ENCODE measurements at regions not wholly inside any gene's neighbourhood (a gene's known extent, or its start where the extent isn't known, plus 50 kb on each side); places are given as distances from the start of the nearest gene placed in this dataset.

DNA sequence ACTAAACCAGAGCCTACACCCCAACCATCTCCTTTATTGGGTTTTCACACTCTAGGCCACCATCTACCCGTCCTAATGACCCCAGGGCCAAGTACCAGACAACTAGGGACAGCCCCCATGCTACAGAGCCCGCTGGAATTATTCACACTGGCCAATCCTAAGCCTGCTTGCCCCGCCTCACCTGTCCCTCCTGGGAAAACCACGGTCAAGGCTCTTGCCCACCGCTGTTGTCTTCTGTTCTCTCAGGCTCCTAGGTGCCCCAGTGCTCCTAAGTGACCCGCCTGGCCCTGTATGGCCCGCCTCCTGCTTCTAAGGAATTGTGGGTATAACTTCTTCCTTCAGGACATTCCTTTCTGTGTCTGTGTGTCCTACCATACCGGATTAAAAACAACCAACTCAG is 453.4 kb downstream of the CD83 start:
- H3K9me3 Mint-ChIP-seq = peaks cover under 1% of the 10 kb centered on the region
- no peak for DNase-seq
- H3K4me3 Mint-ChIP-seq = no peak overlapping the region
- H3K4me1 Mint-ChIP-seq = peaks cover 35% of the 10 kb centered on the region
- no peak for ATAC-seq (ENCODE audit: low read depth)
- no peaks in the 10 kb centered on the region for H3K27me3 Mint-ChIP-seq
- POLR2A ChIA-PET = no interaction called here
- H3K36me3 Mint-ChIP-seq (ENCODE audit: low read depth) = no peaks in the 10 kb centered on the region
- TF ChIP-seq, protein P1, sequence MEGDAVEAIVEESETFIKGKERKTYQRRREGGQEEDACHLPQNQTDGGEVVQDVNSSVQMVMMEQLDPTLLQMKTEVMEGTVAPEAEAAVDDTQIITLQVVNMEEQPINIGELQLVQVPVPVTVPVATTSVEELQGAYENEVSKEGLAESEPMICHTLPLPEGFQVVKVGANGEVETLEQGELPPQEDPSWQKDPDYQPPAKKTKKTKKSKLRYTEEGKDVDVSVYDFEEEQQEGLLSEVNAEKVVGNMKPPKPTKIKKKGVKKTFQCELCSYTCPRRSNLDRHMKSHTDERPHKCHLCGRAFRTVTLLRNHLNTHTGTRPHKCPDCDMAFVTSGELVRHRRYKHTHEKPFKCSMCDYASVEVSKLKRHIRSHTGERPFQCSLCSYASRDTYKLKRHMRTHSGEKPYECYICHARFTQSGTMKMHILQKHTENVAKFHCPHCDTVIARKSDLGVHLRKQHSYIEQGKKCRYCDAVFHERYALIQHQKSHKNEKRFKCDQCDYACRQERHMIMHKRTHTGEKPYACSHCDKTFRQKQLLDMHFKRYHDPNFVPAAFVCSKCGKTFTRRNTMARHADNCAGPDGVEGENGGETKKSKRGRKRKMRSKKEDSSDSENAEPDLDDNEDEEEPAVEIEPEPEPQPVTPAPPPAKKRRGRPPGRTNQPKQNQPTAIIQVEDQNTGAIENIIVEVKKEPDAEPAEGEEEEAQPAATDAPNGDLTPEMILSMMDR (IDR thresholded peaks at IDR 0.05) = no peak
- no peak overlapping the region for H3K27ac Mint-ChIP-seq
- intact Hi-C loops (cut with micrococcal nuclease) = no loop called here
- CTCF ChIA-PET = no interaction called here

DNA sequence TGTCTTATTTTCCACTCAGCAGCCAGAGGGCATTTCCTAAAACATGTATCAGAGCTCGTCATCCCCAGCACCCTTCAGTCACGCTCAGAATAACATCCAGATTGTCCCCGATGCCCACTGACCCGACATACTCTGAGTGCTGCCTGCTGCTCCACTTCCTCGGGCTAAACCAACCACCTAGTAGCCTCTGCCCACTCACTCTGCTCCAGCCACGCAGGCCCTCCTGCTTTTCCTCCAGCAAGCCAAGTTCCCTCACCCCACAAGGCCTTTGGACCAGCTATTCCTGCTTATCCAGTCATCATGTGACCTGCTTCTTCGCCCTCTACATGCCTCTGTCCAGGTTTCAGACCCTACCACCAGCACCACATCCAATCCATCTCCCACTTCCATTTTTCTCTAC is 454.2 kb downstream of the CD83 start:
- DNase-seq (no peak), ATAC-seq (ENCODE audit: low read depth) (no peak)
- Mint-ChIP-seq H3K4me3 (no peak overlapping the region), H3K4me1 (peaks cover 35% of the 10 kb centered on the region), H3K36me3 (ENCODE audit: low read depth) (no peaks in the 10 kb centered on the region), H3K27ac (peak overlapping the region; percentile 1), H3K9me3 (peaks cover 4% of the 10 kb centered on the region), H3K27me3 (no peaks in the 10 kb centered on the region)
- TF ChIP-seq, protein P1 (IDR thresholded peaks at IDR 0.05) = no peak
- ChIA-PET CTCF (no interaction called here), POLR2A (no interaction called here)
- intact Hi-C loops (cut with micrococcal nuclease) = no loop called here

DNA sequence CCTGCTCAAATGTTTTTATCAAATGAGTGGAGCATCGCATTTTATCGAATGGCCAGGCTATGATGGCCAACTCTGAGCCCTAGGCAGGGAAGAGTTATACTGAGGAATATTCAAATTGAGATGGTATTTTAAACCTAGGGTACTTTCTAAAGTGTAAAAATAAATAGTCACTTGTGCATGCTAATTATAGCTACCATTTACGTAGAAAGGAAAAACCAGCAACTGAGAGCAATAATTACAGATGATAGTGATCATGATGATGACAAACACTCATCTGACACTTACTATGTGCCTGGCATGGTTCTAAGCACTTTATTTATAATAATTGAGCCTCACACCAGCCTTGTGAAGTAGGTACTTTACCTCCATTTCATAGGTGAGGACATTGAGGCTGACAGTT is 455.7 kb downstream of the CD83 start:
- CTCF ChIA-PET = no interaction called here
- TF ChIP-seq, protein P1 (IDR thresholded peaks at IDR 0.05) = no peak
- intact Hi-C loops (cut with micrococcal nuclease) = no loop called here
- no peaks in the 10 kb centered on the region for H3K27me3 Mint-ChIP-seq
- peaks cover 4% of the 10 kb centered on the region for H3K9me3 Mint-ChIP-seq
- H3K27ac Mint-ChIP-seq = peak overlapping the region; percentile 63
- ATAC-seq (ENCODE audit: low read depth) (peak; percentile 66), DNase-seq (no peak)
- no peaks in the 10 kb centered on the region for H3K36me3 Mint-ChIP-seq (ENCODE audit: low read depth)
- POLR2A ChIA-PET = interaction anchor here (0.6 kb wide), 1 partner anchor 222 kb away, joined by 3 read pairs; no protein-coding TSS in a partner anchor
- H3K4me3 Mint-ChIP-seq = peak overlapping the region; percentile 13
- H3K4me1 Mint-ChIP-seq = peaks cover 38% of the 10 kb centered on the region

DNA sequence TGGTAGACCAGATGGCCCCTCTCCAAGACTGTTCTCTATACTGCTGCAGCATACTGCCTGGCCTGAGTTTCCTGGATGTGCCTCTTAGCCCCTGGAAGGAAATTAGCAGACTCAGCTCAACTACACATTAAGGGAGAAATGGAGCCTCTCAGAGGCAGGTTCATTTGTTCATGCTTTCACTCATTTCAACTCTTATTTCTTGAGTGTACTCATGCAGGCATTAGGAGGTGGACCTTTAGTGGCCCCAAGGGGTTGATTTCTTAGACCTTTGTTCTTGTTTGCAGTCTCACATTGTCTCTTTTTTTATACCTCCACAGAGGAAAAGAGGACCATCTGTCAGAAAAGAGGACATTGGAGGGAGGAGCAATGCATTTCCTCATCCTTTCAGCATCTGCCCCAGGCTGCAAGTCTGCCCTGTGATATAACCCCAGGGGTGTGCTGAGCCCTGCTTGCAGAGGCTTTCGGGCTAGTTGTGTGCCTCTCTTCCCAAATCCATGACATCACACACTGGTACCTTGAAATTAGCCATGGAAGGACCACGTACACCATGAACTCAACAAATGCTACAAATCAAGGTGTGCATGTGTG is 456.2 kb downstream of the CD83 start:
- POLR2A ChIA-PET = interaction anchor here (0.6 kb wide), 1 partner anchor 222 kb away, joined by 3 read pairs; no protein-coding TSS in a partner anchor
- peaks cover 42% of the 10 kb centered on the region for H3K4me1 Mint-ChIP-seq
- no peak for DNase-seq
- H3K9me3 Mint-ChIP-seq = peaks cover 4% of the 10 kb centered on the region
- H3K4me3 Mint-ChIP-seq = peak overlapping the region; percentile 11
- CTCF ChIA-PET = no interaction called here
- no peak for ATAC-seq (ENCODE audit: low read depth)
- peak overlapping the region; percentile 63 for H3K27ac Mint-ChIP-seq
- TF ChIP-seq, protein P1 (IDR thresholded peaks at IDR 0.05) = no peak
- H3K27me3 Mint-ChIP-seq = no peaks in the 10 kb centered on the region
- intact Hi-C loops (cut with micrococcal nuclease) = no loop called here
- no peaks in the 10 kb centered on the region for H3K36me3 Mint-ChIP-seq (ENCODE audit: low read depth)

DNA sequence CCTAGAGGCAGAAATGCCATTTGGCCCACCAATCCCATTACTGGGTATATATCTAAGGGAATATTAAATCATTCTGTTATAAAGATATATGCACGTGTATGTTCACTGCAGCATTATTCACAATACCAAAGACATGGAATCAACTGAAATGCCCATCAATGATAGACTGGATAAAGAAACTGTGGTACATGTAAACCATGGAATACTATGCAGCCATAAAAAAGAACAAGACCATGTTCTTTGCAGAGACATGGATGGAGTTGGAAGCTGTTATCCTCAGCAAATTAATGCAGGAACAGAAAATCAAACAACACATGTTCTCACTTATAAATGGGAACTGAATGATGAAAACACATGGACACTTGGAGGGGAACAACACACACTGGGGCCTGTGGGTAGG is 458.4 kb downstream of the CD83 start:
- H3K9me3 Mint-ChIP-seq = peaks cover 4% of the 10 kb centered on the region
- H3K36me3 Mint-ChIP-seq (ENCODE audit: low read depth) = no peaks in the 10 kb centered on the region
- H3K27ac Mint-ChIP-seq = no peak overlapping the region
- H3K27me3 Mint-ChIP-seq = no peaks in the 10 kb centered on the region
- TF ChIP-seq, protein P1 (IDR thresholded peaks at IDR 0.05) = no peak
- intact Hi-C loops (cut with micrococcal nuclease) = no loop called here
- DNase-seq = no peak
- ATAC-seq (ENCODE audit: low read depth) = no peak
- CTCF ChIA-PET = interaction anchor here (0.6 kb wide), 1 partner anchor 189 kb away, joined by 3 read pairs; no protein-coding TSS in a partner anchor
- peaks cover 47% of the 10 kb centered on the region for H3K4me1 Mint-ChIP-seq
- POLR2A ChIA-PET = no interaction called here
- no peak overlapping the region for H3K4me3 Mint-ChIP-seq

Measured in activated B cell treated with CpG ODN at 0.5 μM for 24 hours (primary cell).